GM03348 (cell line): ENCODE measurements at regions not wholly inside any gene's neighbourhood (a gene's known extent, or its start where the extent isn't known, plus 50 kb on each side); places are given as distances from the start of the nearest gene placed in this dataset.

Source experiments
- DNase-seq: peaks from one replicate; pipeline ENCODE4 v3.0.0; 2012; ENCODE audit warnings: low spot score

- no peak for DNase-seq
Observed at GRCh38 chr18:78929516-78929915, 50.1 kb upstream of the SALL3 start.
